ENCODE measurements at regions not wholly inside any gene's neighbourhood (a gene's known extent, or its start where the extent isn't known, plus 50 kb on each side); places are given as distances from the start of the nearest gene placed in this dataset.

- H3K27ac ChIP-seq (ENCODE audit: low read depth in 1 of 2, low read length in 2 of 2): no peak overlapping the region
- no peak overlapping the region for H3K4me3 ChIP-seq (replicated peaks in 1 of 3; ENCODE audit: low read depth in 2 of 3, low read length in 3 of 3)
- H3K4me1 Mint-ChIP-seq: no peaks in the 10 kb centered on the region
- H3K36me3 Mint-ChIP-seq: no peaks in the 10 kb centered on the region
- H3K9me3 Mint-ChIP-seq: peaks cover 0 to 3% (median 0%) of the 10 kb centered on the region in 7 donors
- no peak overlapping the region for H3K27ac Mint-ChIP-seq
- no peak overlapping the region for H3K9ac ChIP-seq (ENCODE audit: insufficient read depth, low read length, poor library complexity, severe bottlenecking)
- H3K79me2 ChIP-seq (ENCODE audit: insufficient read depth, low read length): no peaks in the 10 kb centered on the region
- no peak for DNase-seq
- no peaks in the 10 kb centered on the region for H3K27me3 ChIP-seq (ENCODE audit: control insufficient read depth in 2 of 2, insufficient read depth in 2 of 2, low read length in 2 of 2)
- no peaks in the 10 kb centered on the region for H3K4me1 ChIP-seq (ENCODE audit: control insufficient read depth in 1 of 2, insufficient read depth in 2 of 2, low read length in 2 of 2)
- no peaks in the 10 kb centered on the region for H3K27me3 Mint-ChIP-seq (ENCODE audit: low read depth in 3 of 3)
- intact Hi-C loops (cut with micrococcal nuclease): no loop called here
- H3K4me2 ChIP-seq (replicated peaks; ENCODE audit: extremely low read depth, low read length, poor library complexity, severe bottlenecking): no peak overlapping the region
- H4K20me1 ChIP-seq (ENCODE audit: insufficient read depth, low read length): no peaks in the 10 kb centered on the region
- no peak overlapping the region for H2AFZ ChIP-seq (ENCODE audit: insufficient read depth, low read depth, low read length, poor library complexity, severe bottlenecking)
- no peak overlapping the region for H3K4me3 Mint-ChIP-seq
- no peaks in the 10 kb centered on the region for H3K36me3 ChIP-seq (replicated peaks in 1 of 2; ENCODE audit: control insufficient read depth in 1 of 2, insufficient read depth in 2 of 2, low read length in 2 of 2)
- no peaks in the 10 kb centered on the region for H3K9me3 ChIP-seq (replicated peaks in 1 of 2; ENCODE audit: control insufficient read depth in 1 of 2, insufficient read depth in 1 of 2, low read length in 2 of 2)
- TF ChIP-seq CTCF (IDR thresholded peaks at IDR 0.05): no peak
These were observed 2197.4 kb downstream of the PCDH7 start for GRCh38 chr4:32917586-32917985.

- intact Hi-C loops (cut with micrococcal nuclease): no loop called here
- H3K79me2 ChIP-seq (ENCODE audit: insufficient read depth, low read length): no peaks in the 10 kb centered on the region
- Mint-ChIP-seq H3K4me1 (no peaks in the 10 kb centered on the region), H3K4me3 (no peak overlapping the region), H3K27me3 (ENCODE audit: low read depth in 3 of 3) (no peaks in the 10 kb centered on the region), H3K27ac (no peak overlapping the region), H3K9me3 (peaks cover 0 to 3% (median 1%) of the 10 kb centered on the region in 7 donors), H3K36me3 (no peaks in the 10 kb centered on the region)
- H3K9me3 ChIP-seq (replicated peaks in 1 of 2; ENCODE audit: control insufficient read depth in 1 of 2, insufficient read depth in 1 of 2, low read length in 2 of 2): no peaks in the 10 kb centered on the region
- TF ChIP-seq CTCF (IDR thresholded peaks at IDR 0.05): no peak
- no peak overlapping the region for H3K27ac ChIP-seq (ENCODE audit: low read depth in 1 of 2, low read length in 2 of 2)
- 88% methylated on average over 1 of the region's 4 CpGs for WGBS (ENCODE audit: insufficient coverage)
- H3K4me3 ChIP-seq (replicated peaks in 1 of 3; ENCODE audit: low read depth in 2 of 3, low read length in 3 of 3): no peak overlapping the region
- H2AFZ ChIP-seq (ENCODE audit: insufficient read depth, low read depth, low read length, poor library complexity, severe bottlenecking): no peak overlapping the region
- no peak for DNase-seq
- no peaks in the 10 kb centered on the region for H3K27me3 ChIP-seq (ENCODE audit: control insufficient read depth in 2 of 2, insufficient read depth in 2 of 2, low read length in 2 of 2)
- no peaks in the 10 kb centered on the region for H3K36me3 ChIP-seq (replicated peaks in 1 of 2; ENCODE audit: control insufficient read depth in 1 of 2, insufficient read depth in 2 of 2, low read length in 2 of 2)
- H3K4me1 ChIP-seq (ENCODE audit: control insufficient read depth in 1 of 2, insufficient read depth in 2 of 2, low read length in 2 of 2): no peaks in the 10 kb centered on the region
- no peak overlapping the region for H3K4me2 ChIP-seq (replicated peaks; ENCODE audit: extremely low read depth, low read length, poor library complexity, severe bottlenecking)
- H4K20me1 ChIP-seq (ENCODE audit: insufficient read depth, low read length): no peaks in the 10 kb centered on the region
- no peak overlapping the region for H3K9ac ChIP-seq (ENCODE audit: insufficient read depth, low read length, poor library complexity, severe bottlenecking)
These were observed 2209.9 kb downstream of the PCDH7 start for GRCh38 chr4:32929796-32930699.
